Liver (tissue), 8 donors: ENCODE measurements at regions not wholly inside any gene's neighbourhood (a gene's known extent, or its start where the extent isn't known, plus 50 kb on each side); places are given as distances from the start of the nearest gene placed in this dataset.

ENCODE experiments used
- DNase-seq: peaks from one replicate; pipeline ENCODE4 v3.0.0-alpha.2; 2017; ENCODE audit warnings: low spot score
- H3K27ac ChIP-seq, 2 donors: one replicate each; pipeline ENCODE4 v1.7.0; 2013; ENCODE audit warnings: inconsistent platforms in 2 of 2, low read length in 2 of 2, control low read depth in 1 of 2, low read depth in 1 of 2, mild to moderate bottlenecking in 1 of 2
- H3K27me3 ChIP-seq, 4 donors: one replicate each; pipeline versions ENCODE4 v1.6.1 to v1.7.0; 2013; ENCODE audit warnings: low read length in 3 of 4, inconsistent platforms in 1 of 4, mild to moderate bottlenecking in 1 of 4, moderate library complexity in 1 of 4; ENCODE audit not compliant: control insufficient read depth in 4 of 4, insufficient read depth in 4 of 4
- H3K36me3 ChIP-seq, 4 donors: one replicate each; pipeline versions ENCODE4 v1.6.1 to v1.7.0; 2013; ENCODE audit warnings: low read length in 3 of 4, mild to moderate bottlenecking in 3 of 4, low read depth in 1 of 4, moderate library complexity in 1 of 4; ENCODE audit not compliant: control insufficient read depth in 4 of 4, insufficient read depth in 3 of 4
- H3K4me1 ChIP-seq, 4 donors: one replicate each; pipeline versions ENCODE4 v1.6.1 to v1.7.0; 2013; ENCODE audit warnings: low read length in 3 of 4, mild to moderate bottlenecking in 3 of 4, moderate library complexity in 1 of 4; ENCODE audit not compliant: control insufficient read depth in 4 of 4, insufficient read depth in 4 of 4
- H3K4me3 ChIP-seq, 3 donors: one replicate each; pipeline versions ENCODE4 v1.6.1 to v1.7.0; 2013; ENCODE audit warnings: low read length in 3 of 3, control low read depth in 1 of 3, low read depth in 1 of 3, mild to moderate bottlenecking in 1 of 3
- H3K9ac ChIP-seq, 2 donors: one replicate each; pipeline ENCODE4 v1.7.0; 2013; ENCODE audit warnings: low read length in 2 of 2, mild to moderate bottlenecking in 2 of 2, moderate library complexity in 2 of 2, control low read depth in 1 of 2, low read depth in 1 of 2
- H3K9me3 ChIP-seq, 4 donors: one replicate each; pipeline versions ENCODE4 v1.6.1 to v1.7.0; 2013; ENCODE audit warnings: low read length in 3 of 4; ENCODE audit not compliant: control insufficient read depth in 4 of 4
- ATF3 ChIP-seq: IDR thresholded peaks from 2 replicates; pipeline ENCODE4 v1.6.1; 2016; ENCODE audit warnings: antibody characterized with exemption
- CTCF ChIP-seq: fragments of 150-350 bp; IDR thresholded peaks from 2 replicates; pipeline ENCODE4 v1.5.1; 2017; ENCODE audit warnings: improper control_type of control experiment, low read depth, low read length; ENCODE audit not compliant: missing input control
- FOXA1 ChIP-seq: IDR thresholded peaks from 2 replicates; pipeline ENCODE4 v1.6.1; 2016; ENCODE audit warnings: antibody characterized with exemption
- FOXA2 ChIP-seq: IDR thresholded peaks from 2 replicates; pipeline ENCODE4 v1.6.1; 2016; ENCODE audit warnings: antibody characterized with exemption
- GABPA ChIP-seq, 2 donors: IDR thresholded peaks in 1 of 2; conservative IDR thresholded peaks in 1 of 2; 2 replicates each; pipeline ENCODE4 v1.6.1; 2016; ENCODE audit warnings: antibody characterized with exemption in 2 of 2, mild to moderate bottlenecking in 1 of 2, moderate library complexity in 1 of 2
- HNF4G ChIP-seq: IDR thresholded peaks from 2 replicates; pipeline ENCODE4 v1.6.1; 2016; ENCODE audit warnings: antibody characterized with exemption
- JUND ChIP-seq, 2 donors: IDR thresholded peaks; 2 replicates each; pipeline ENCODE4 v1.6.1; 2016; ENCODE audit warnings: antibody characterized with exemption in 2 of 2
- MAX ChIP-seq: IDR thresholded peaks from 2 replicates; pipeline ENCODE4 v1.6.1; 2016; ENCODE audit warnings: antibody characterized with exemption
- NR2F2 ChIP-seq: IDR thresholded peaks from 2 replicates; pipeline ENCODE4 v1.6.1; 2016; ENCODE audit warnings: antibody characterized with exemption
- RAD21 ChIP-seq, 2 donors: IDR thresholded peaks; 2 replicates each; pipeline ENCODE4 v1.6.1; 2016; ENCODE audit warnings: antibody characterized with exemption in 2 of 2, mild to moderate bottlenecking in 2 of 2
- REST ChIP-seq: IDR thresholded peaks from 2 replicates; pipeline ENCODE4 v1.6.1; 2016; ENCODE audit warnings: antibody characterized with exemption, mild to moderate bottlenecking
- RXRA ChIP-seq, 2 donors: IDR thresholded peaks; 2 replicates each; pipeline ENCODE4 v1.6.1; 2017 to 2018; ENCODE audit warnings: antibody characterized with exemption in 2 of 2, mild to moderate bottlenecking in 1 of 2
- SP1 ChIP-seq: IDR thresholded peaks from 2 replicates; pipeline ENCODE4 v1.6.1; 2018; ENCODE audit warnings: antibody characterized with exemption, mild to moderate bottlenecking
- TAF1 ChIP-seq: conservative IDR thresholded peaks from 2 replicates; pipeline ENCODE4 v1.6.1; 2016; ENCODE audit warnings: antibody characterized with exemption, mild to moderate bottlenecking
- ZBTB33 ChIP-seq: IDR thresholded peaks from 2 replicates; pipeline ENCODE4 v1.6.1; 2016; ENCODE audit warnings: antibody characterized with exemption
- WGBS: extraction: QIAGEN DNeasy Blood & Tissue Kit; methylation state at CpG from one replicate; pipeline ENCODE4 v1.1.7; 2013; 5-methylcytosine and 5-hydroxymethylcytosine counted together
- donor health status: healthy.
- donor health status: healthy.
- donor health status: healthy.
- donor health status: healthy.
- donor health status: healthy.

- no peaks in the 10 kb centered on the region for H3K4me1 ChIP-seq
- no peak for DNase-seq
- 64% methylated on average over 9 of the region's 9 CpGs for WGBS
- no peaks in the 10 kb centered on the region for H3K36me3 ChIP-seq
- no peak overlapping the region for H3K4me3 ChIP-seq
- peaks cover 0 to 9% (median 0%) of the 10 kb centered on the region in 4 donors for H3K27me3 ChIP-seq
- no peak for TF ChIP-seq NR2F2
- no peak for TF ChIP-seq SP1
- TF ChIP-seq CTCF: no peak
- TF ChIP-seq ATF3: no peak
- TF ChIP-seq RXRA (IDR thresholded peaks at IDR 0.05): no peak
- TF ChIP-seq ZBTB33: no peak
- TF ChIP-seq GABPA (IDR thresholded peaks at IDR 0.05 in 1 of 2, conservative IDR thresholded peaks at IDR 0.05 in 1 of 2): no peak
- TF ChIP-seq REST: no peak
- no peak for TF ChIP-seq JUND (IDR thresholded peaks at IDR 0.05)
- TF ChIP-seq MAX: no peak
- no peak for TF ChIP-seq FOXA1
- TF ChIP-seq FOXA2: no peak
- TF ChIP-seq TAF1: no peak
- no peak for TF ChIP-seq HNF4G
- TF ChIP-seq RAD21 (IDR thresholded peaks at IDR 0.05): no peak
- no peaks in the 10 kb centered on the region for H3K9me3 ChIP-seq
- no peak overlapping the region for H3K27ac ChIP-seq
- H3K9ac ChIP-seq: no peak overlapping the region
These were observed 525.4 kb upstream of the SALL3 start for GRCh38 chr18:78454221-78454620.

GRCh38 chr18:78455386-78455785 is 524.2 kb upstream of the SALL3 start:
- no peak overlapping the region for H3K27ac ChIP-seq
- H3K4me3 ChIP-seq: no peak overlapping the region
- H3K4me1 ChIP-seq: no peaks in the 10 kb centered on the region
- H3K9ac ChIP-seq: no peak overlapping the region
- TF ChIP-seq RXRA (IDR thresholded peaks at IDR 0.05): no peak
- TF ChIP-seq ATF3: no peak
- TF ChIP-seq REST: no peak
- TF ChIP-seq CTCF: no peak
- no peak for TF ChIP-seq FOXA2
- no peak for TF ChIP-seq JUND (IDR thresholded peaks at IDR 0.05)
- WGBS: 72% methylated on average over 5 of the region's 5 CpGs
- no peak for DNase-seq
- H3K9me3 ChIP-seq: no peaks in the 10 kb centered on the region
- H3K36me3 ChIP-seq: no peaks in the 10 kb centered on the region
- H3K27me3 ChIP-seq: peaks cover 0 to 3% (median 0%) of the 10 kb centered on the region in 4 donors
